Endothelial cell (in vitro differentiated cells): ENCODE measurements at regions not wholly inside any gene's neighbourhood (a gene's known extent, or its start where the extent isn't known, plus 50 kb on each side); places are given as distances from the start of the nearest gene placed in this dataset.

ENCODE experiments used
- DNase-seq: peaks from one replicate; pipeline ENCODE4 v3.0.0; 2021; ENCODE audit warnings: low spot score
- H3K27ac Mint-ChIP-seq: one replicate; pipeline ENCODE4 v1.8.0; 2021; ENCODE audit warnings: mixed read lengths, inconsistent platforms; ENCODE audit not compliant: unreplicated experiment
- H3K27me3 Mint-ChIP-seq: one replicate; pipeline ENCODE4 v1.8.0; 2021; ENCODE audit warnings: mild to moderate bottlenecking, moderate library complexity, mixed read lengths, inconsistent platforms; ENCODE audit not compliant: unreplicated experiment
- H3K36me3 Mint-ChIP-seq: one replicate; pipeline ENCODE4 v1.8.0; 2021; ENCODE audit warnings: mild to moderate bottlenecking, low read depth, mixed read lengths, inconsistent platforms; ENCODE audit not compliant: unreplicated experiment
- H3K4me1 Mint-ChIP-seq: one replicate; pipeline ENCODE4 v1.8.0; 2021; ENCODE audit warnings: mild to moderate bottlenecking, mixed read lengths, inconsistent platforms; ENCODE audit not compliant: unreplicated experiment
- H3K4me3 Mint-ChIP-seq: one replicate; pipeline ENCODE4 v1.8.0; 2021; ENCODE audit warnings: mild to moderate bottlenecking, mixed read lengths, inconsistent platforms; ENCODE audit not compliant: unreplicated experiment
- H3K9me3 Mint-ChIP-seq: one replicate; pipeline ENCODE4 v1.8.0; 2021; ENCODE audit warnings: mixed read lengths, inconsistent platforms; ENCODE audit not compliant: unreplicated experiment
- TF ChIP-seq, protein P1 (sequence below): fragments of 200-600 bp; sonication (generic); IDR thresholded peaks from one replicate; pipeline ENCODE4 v1.5.0; 2021; ENCODE audit warnings: antibody characterized with exemption; ENCODE audit not compliant: unreplicated experiment

DNA sequence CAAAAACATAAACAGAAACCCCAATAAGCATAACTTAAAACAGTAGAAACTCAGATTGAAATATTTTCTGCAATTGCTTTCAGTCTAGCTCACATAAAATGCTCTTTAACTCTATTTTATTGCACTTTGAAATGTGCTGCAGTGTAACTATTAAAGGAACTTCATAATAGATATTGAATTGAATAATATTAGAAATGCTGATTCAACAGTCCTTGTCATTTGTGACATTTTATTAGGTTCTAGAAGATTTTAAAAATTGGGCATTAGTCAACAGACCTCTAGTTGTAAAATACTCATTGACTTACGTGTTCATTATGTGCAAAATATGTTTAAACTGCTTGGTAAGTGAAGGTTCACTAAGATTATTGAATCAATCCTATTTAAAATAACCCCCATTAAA is 1422.3 kb downstream of the PLA2G4A start:
- Mint-ChIP-seq H3K27me3 (no peaks in the 10 kb centered on the region), H3K4me1 (peaks cover 7% of the 10 kb centered on the region), H3K4me3 (no peak overlapping the region), H3K9me3 (no peaks in the 10 kb centered on the region), H3K36me3 (no peaks in the 10 kb centered on the region), H3K27ac (no peak overlapping the region)
- TF ChIP-seq, protein P1, sequence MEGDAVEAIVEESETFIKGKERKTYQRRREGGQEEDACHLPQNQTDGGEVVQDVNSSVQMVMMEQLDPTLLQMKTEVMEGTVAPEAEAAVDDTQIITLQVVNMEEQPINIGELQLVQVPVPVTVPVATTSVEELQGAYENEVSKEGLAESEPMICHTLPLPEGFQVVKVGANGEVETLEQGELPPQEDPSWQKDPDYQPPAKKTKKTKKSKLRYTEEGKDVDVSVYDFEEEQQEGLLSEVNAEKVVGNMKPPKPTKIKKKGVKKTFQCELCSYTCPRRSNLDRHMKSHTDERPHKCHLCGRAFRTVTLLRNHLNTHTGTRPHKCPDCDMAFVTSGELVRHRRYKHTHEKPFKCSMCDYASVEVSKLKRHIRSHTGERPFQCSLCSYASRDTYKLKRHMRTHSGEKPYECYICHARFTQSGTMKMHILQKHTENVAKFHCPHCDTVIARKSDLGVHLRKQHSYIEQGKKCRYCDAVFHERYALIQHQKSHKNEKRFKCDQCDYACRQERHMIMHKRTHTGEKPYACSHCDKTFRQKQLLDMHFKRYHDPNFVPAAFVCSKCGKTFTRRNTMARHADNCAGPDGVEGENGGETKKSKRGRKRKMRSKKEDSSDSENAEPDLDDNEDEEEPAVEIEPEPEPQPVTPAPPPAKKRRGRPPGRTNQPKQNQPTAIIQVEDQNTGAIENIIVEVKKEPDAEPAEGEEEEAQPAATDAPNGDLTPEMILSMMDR, result no peak
- DNase-seq, result no peak

- no peak for DNase-seq
- Mint-ChIP-seq H3K27ac (no peak overlapping the region), H3K9me3 (peaks cover 5% of the 10 kb centered on the region), H3K36me3 (peaks cover 16% of the 10 kb centered on the region), H3K4me3 (no peak overlapping the region), H3K4me1 (no peaks in the 10 kb centered on the region), H3K27me3 (peaks cover 5% of the 10 kb centered on the region)
- TF ChIP-seq, protein P1, result no peak
These were observed 1433.1 kb downstream of the PLA2G4A start for GRCh38 chr1:188261849-188262248.

DNA sequence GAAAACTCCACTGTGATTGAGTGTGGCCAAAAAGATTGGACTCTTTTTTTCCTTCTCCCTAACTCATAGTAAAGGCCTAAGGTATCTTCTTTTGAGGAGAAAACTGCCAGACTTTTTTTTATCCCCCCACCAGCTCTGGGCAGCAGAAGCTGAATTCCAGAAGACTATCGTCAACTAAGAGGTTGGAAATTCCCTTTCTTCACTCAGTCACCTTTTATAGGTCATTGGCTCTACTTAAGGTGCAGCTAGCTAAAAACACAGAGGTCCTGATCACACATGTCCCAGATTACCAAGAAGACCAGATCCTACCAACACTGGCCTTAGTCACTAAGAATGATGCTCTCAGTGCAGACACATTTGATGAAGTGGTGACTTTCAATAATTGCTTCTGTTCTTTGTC is 1441.2 kb downstream of the PLA2G4A start:
- Mint-ChIP-seq H3K4me1 (no peaks in the 10 kb centered on the region), H3K36me3 (no peaks in the 10 kb centered on the region), H3K4me3 (no peak overlapping the region), H3K27me3 (no peaks in the 10 kb centered on the region), H3K9me3 (no peaks in the 10 kb centered on the region), H3K27ac (no peak overlapping the region)
- TF ChIP-seq, protein P1, result no peak
- no peak for DNase-seq

- Mint-ChIP-seq H3K36me3 (no peaks in the 10 kb centered on the region), H3K9me3 (no peaks in the 10 kb centered on the region), H3K4me3 (no peak overlapping the region), H3K27ac (no peak overlapping the region), H3K27me3 (no peaks in the 10 kb centered on the region), H3K4me1 (no peaks in the 10 kb centered on the region)
- DNase-seq, result no peak
- TF ChIP-seq, protein P1, result no peak
These were observed 1441.7 kb downstream of the PLA2G4A start for GRCh38 chr1:188270497-188270896.

- Mint-ChIP-seq H3K9me3 (no peaks in the 10 kb centered on the region), H3K27me3 (no peaks in the 10 kb centered on the region), H3K4me1 (no peaks in the 10 kb centered on the region), H3K4me3 (no peak overlapping the region), H3K27ac (no peak overlapping the region), H3K36me3 (no peaks in the 10 kb centered on the region)
- DNase-seq, result no peak
- TF ChIP-seq, protein P1, result no peak
These were observed 1449.0 kb downstream of the PLA2G4A start for GRCh38 chr1:188277771-188278170.
